ENCODE measurements at regions not wholly inside any gene's neighbourhood (a gene's known extent, or its start where the extent isn't known, plus 50 kb on each side); places are given as distances from the start of the nearest gene placed in this dataset.

DNA sequence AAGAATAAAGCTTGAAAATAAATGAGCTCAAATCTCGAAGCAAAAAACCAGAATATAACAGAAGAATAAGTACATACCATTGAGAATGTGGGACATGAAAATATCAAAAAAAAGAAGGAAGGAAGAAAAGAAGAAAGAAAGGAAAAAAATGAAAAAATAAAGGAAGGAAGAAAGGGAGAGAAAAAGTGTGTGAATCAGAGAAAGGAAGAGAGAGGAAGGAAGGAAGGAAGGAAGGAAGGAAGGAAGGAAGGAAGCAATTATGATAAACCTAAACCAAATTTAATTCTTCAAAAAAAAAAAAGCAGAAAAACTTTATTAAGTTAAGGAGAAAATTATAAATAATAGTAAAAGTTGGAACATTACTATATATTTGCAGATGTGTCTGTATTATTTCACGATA, 949.8 kb downstream of the NLGN4X start:
- DNase-seq, result no peak

DNA sequence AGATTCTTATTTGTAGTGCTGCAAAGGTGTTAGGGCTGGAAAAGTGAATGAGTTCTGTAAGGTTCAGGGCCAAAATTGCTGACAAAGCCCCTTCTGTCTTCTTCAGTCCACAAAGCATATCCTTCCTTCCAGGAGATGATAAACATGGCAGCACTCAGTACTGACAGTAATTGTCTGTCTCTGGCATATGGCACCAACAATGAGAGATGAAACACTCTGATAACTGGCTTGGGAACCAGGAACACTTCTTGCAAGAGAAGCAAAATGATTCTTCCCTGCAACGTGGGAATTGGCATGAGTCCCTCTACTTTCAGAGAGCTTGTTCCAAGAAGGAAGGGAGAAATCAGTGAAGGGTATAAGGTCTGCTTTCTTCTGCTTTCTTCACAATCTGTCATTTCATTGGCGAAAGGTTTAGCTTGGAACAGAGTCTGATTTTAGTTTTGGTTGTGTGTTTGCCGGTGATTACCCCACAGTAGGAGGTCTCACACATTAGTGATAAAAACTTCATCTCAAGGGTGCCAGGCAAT, 963.3 kb downstream of the NLGN4X start:
- DNase-seq, result no peak

DNA sequence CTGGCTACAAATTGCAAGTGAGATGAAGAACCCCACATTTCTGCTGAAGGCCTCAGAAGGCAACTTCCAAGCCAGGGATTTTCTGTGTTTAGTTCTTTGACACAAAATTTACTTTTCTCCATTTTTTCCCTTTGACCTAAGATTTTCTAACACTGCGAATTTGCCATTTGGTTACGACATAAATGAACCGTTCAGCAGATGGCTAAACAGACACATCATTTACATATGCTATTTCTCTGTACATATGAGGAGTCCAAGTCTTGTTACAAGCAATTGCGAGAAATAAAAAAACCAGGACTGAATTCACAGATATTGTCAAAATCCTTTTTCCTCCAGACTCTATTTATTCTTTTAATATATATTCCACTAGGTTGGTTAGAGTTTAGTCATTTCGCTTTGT, 978.6 kb downstream of the NLGN4X start:
- DNase-seq, result no peak

DNA sequence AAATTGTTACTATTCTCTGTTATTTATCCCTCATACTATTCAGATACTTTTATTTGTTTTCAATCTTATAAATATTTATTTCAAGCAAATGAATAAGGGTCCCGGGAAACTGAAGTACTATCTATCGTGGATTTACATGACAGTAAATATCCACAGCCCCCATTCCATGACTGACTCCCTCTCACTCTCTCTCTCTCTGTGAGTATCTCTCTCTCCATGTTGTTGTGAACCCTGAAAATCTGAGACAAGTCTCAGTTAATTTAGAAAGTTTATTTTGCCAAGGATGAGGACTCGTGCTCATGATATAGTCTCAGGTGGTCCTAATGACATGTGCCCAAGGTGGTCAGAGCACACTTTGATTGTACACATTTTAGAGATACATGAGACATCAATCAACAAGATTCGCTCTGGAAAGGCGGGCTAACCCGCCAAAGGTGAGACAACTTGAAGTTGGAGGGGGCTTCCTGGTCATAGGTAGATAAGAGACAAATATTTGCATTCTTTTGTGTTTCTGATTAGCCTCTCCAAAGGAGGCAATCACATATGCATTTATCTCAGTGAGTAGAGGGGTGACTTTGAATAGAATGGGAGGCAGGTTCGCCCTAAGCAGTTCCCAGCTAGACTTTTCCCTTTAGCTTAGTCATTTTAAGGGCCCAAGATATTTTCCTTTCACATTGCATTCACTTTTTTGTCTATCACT, 986.4 kb downstream of the NLGN4X start:
- DNase-seq, result no peak

DNA sequence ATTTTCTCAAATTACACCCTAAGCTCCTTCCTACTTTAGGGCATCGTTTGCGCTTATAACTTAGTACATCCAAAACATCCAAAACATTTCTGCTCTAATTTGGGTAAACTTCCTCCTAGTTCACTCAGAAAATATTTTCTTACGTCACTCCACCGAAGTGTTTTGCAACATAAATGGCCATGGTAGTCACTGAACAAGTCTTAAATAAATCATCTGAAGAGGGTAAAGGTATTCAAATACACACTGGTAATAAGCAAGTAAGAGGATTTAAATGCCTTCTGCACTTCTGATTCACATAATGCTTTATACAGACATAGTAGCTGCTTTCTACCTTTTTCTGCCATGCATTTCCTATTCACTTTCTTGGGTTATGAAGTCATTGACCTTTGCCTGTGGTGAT, 991.9 kb downstream of the NLGN4X start:
- no peak for DNase-seq

DNA sequence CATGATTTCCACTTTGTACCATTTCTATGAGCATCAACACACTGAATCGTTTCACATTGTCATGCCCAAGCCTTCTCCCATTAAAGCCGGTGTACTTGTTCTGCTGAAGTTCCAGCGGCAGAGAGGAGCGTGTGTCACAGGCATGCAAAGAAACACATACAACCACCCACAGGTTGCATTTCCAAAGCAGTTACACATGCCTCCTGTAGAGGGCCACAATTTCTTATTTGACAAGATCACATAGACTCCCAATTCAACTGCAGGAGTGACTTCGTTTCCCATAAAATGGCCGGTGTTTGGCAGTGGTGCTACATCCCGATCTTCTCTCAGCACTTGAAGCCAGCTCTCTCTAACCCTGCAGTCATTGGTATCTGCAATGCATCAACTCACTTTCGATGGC, 992.6 kb downstream of the NLGN4X start:
- no peak for DNase-seq

GRCh38 chrX:5233830-5234229, 994.8 kb downstream of the NLGN4X start:
- DNase-seq, result no peak

DNA sequence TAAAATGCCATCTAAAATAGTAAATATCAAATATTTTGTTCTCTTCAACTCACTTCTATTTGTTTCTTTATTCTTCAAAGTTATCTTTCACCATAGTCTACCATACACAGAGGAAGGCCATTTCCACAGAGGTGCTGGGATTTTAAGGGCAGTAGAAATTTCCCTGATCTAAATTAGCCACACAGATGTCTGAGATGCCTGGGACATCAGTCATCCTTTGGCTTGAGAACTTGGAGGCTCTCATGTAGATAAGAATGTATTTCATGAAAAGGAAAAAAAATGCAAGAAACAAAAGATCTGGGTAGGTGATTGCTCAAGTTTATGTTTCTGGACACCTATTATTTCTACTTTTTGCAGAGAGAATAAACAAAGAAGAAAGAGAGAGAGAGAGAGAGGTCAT, 1008.2 kb downstream of the NLGN4X start:
- no peak for DNase-seq

DNA sequence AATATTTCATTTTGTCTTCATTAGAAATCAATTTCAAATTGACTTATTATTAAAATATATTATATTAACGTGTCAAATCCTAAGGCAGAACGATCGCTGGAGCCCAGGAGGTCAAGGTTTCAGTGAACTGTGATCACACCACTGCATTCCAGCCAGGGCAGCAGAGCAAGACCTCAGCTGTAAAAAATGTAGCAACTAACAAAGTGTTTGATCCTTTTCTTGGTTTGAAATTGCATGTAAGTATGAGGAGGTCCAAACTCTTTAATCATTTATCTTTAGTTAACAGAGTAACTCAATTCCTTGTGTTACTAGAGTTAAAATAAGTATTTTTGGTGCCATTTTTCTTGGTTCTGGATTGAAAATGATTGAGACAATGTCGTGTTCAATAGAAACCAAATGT, 1033.9 kb downstream of the NLGN4X start:
- no peak for DNase-seq

GRCh38 chrX:5180135-5180741, 1048.4 kb downstream of the NLGN4X start:
- DNase-seq, result no peak

DNA sequence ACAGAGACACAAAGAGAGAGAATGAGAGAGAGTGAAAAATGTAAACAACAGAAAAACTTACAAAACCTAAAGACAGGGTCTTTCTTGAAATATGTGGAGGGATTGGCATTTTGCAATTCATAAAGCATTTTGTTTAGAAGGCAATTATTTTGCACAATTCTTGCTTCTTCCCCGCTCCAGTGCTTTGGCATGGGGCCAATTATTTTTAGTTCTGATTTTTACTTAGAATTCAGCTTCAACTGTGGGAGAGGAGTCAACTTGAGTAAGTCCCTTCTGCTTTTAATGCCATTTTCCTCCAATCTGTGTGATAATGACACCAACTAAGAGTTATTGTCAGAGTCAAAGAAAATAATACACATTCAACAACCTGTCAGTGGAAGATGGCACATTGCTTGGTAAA, 1051.9 kb downstream of the NLGN4X start:
- DNase-seq, result no peak

GRCh38 chrX:5163663-5164062, 1065.0 kb downstream of the NLGN4X start:
- DNase-seq, result no peak

DNA sequence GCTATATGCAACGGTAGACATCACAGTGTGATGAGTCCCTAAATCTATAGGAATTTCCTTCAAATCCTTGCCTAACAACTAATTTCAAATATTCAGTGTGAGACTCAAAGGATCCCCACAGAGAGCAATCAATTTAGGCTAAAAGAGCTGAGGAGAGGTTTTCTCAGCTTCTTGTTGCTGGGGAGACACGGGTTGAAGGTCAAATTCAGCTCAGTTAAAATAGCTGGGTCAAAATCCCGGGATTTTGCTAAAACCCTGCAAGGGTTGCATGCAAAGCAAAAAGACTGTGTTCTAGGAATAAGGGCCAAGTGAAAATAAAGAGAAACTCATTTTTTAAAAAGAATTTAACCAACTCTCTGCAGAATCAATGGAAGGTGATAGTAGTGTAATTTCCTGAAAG, 1073.4 kb downstream of the NLGN4X start:
- DNase-seq, result no peak

GRCh38 chrX:5145957-5146356, 1082.7 kb downstream of the NLGN4X start:
- no peak for DNase-seq

- DNase-seq, result no peak
Measured at GRCh38 chrX:5142644-5143043, 1086.0 kb downstream of the NLGN4X start.

- DNase-seq, result no peak
Measured at GRCh38 chrX:5122181-5122678, 1106.4 kb downstream of the NLGN4X start.

- no peak for DNase-seq
Measured at GRCh38 chrX:5117816-5118215, 1110.9 kb downstream of the NLGN4X start.

GRCh38 chrX:5113128-5113527, 1115.5 kb downstream of the NLGN4X start:
- no peak for DNase-seq

DNA sequence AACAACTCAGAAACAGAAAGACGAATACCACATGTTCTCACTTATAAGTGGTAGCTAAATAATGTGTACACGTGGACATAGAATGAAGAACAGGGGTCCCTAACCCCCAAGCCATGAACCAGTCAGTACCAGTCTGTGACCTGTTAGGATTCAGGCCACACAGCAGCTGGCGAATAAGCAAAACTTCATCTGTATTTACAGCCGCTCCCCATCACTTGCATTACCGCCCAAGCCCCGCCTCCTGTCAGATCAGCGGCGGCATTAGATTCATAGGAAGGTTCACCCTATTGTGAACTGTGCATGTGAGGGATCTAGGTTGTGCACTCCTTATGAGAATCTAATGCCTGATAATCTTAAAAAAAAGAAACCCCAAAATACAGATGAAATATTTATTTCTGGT, 1128.7 kb downstream of the NLGN4X start:
- no peak for DNase-seq

GRCh38 chrX:5086388-5086787, 1142.3 kb downstream of the NLGN4X start:
- no peak for DNase-seq

DNA sequence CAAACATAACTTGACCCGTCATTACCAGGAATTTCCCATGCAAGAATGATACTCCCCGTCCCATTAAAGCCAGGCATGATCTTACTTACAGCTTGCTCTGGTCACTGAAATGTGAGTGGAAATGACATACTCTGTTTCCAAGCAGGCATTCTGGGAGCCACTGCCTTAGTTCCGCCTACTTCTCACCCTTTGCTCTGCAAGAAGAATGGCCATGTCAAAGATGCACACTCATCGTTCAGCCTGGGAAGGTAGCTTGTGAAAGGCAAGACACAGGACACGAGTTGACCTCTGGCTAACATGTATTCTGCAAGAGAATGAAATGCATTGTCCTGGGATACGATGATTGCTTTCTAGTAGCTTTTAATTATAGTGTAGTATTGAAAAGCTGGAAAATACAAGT, 1144.4 kb downstream of the NLGN4X start:
- no peak for DNase-seq

GRCh38 chrX:5082705-5083104, 1146.0 kb downstream of the NLGN4X start:
- DNase-seq, result no peak

- DNase-seq, result no peak
Measured at GRCh38 chrX:5080791-5081190, 1147.9 kb downstream of the NLGN4X start.

GRCh38 chrX:5068550-5068949, 1160.1 kb downstream of the NLGN4X start:
- DNase-seq, result no peak

DNA sequence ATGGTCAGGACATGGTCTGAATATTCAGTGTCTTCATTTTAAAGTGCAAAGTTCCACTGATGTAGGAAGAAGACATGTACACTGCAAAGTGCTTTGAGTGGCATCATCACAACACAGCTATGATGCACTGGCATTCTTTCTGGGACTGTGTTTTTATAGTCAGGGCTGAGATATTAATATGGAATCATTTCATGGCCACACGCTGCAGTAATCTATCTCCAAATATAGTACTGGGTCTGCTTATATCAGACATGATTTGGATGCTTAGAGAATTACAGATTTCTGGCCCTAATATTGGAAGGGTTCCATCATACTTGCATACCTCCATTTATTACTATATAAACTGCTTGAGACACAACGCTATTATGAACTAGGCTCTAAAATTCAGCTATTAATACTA, 1170.9 kb downstream of the NLGN4X start:
- no peak for DNase-seq
